Lower leg skin (tissue), 3 donors: ENCODE measurements at regions not wholly inside any gene's neighbourhood (a gene's known extent, or its start where the extent isn't known, plus 50 kb on each side); places are given as distances from the start of the nearest gene placed in this dataset.

ENCODE experiments used
- POLR2A ChIP-seq, 2 donors: fragments of 450-650 bp; IDR thresholded peaks; one replicate each; pipeline ENCODE4 v1.6.1; 2016 to 2017; ENCODE audit warnings: antibody characterized with exemption in 2 of 2, mild to moderate bottlenecking in 1 of 2, moderate library complexity in 1 of 2
- TF ChIP-seq, protein P1 (sequence below), 3 donors: fragments of 450-650 bp; IDR thresholded peaks; one replicate each; pipeline ENCODE4 v1.5.1; 2016; ENCODE audit warnings: antibody characterized with exemption in 3 of 3, mild to moderate bottlenecking in 3 of 3, moderate library complexity in 2 of 3

DNA sequence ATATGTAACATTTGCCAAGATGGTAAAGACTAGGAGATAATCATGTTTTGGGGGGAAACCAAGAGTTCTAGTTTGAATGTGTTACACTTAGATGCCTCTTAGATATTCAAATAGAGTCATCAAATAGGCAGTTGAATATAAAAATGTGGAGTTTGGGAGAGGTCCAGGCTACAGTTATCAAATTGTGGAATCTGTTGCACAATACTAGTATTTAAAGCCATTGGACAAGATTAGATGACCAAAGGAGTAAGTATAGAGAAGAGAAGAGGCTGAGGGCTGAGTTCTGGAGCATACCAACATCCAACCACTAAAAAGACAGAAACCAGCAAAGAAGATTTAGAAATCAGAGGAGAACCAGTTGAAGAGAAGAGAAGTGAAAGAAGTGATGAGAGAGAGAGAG is 72.7 kb downstream of the NAA11 start:
- TF ChIP-seq, protein P1, sequence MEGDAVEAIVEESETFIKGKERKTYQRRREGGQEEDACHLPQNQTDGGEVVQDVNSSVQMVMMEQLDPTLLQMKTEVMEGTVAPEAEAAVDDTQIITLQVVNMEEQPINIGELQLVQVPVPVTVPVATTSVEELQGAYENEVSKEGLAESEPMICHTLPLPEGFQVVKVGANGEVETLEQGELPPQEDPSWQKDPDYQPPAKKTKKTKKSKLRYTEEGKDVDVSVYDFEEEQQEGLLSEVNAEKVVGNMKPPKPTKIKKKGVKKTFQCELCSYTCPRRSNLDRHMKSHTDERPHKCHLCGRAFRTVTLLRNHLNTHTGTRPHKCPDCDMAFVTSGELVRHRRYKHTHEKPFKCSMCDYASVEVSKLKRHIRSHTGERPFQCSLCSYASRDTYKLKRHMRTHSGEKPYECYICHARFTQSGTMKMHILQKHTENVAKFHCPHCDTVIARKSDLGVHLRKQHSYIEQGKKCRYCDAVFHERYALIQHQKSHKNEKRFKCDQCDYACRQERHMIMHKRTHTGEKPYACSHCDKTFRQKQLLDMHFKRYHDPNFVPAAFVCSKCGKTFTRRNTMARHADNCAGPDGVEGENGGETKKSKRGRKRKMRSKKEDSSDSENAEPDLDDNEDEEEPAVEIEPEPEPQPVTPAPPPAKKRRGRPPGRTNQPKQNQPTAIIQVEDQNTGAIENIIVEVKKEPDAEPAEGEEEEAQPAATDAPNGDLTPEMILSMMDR (IDR thresholded peaks at IDR 0.05), result no peak
- TF ChIP-seq POLR2A (IDR thresholded peaks at IDR 0.05), result no peak
